ENCODE measurements at regions not wholly inside any gene's neighbourhood (a gene's known extent, or its start where the extent isn't known, plus 50 kb on each side); places are given as distances from the start of the nearest gene placed in this dataset.

GRCh38 chr2:7094231-7094741, 177.1 kb downstream of the RNF144A start:
- no peak for DNase-seq

- no peak for DNase-seq
Observed at GRCh38 chr2:7096726-7097352, 179.6 kb downstream of the RNF144A start.

GRCh38 chr2:7097353-7097895, 180.2 kb downstream of the RNF144A start:
- peak; percentile 74 to 89 (median 82) for DNase-seq

- no peak for DNase-seq
Observed at GRCh38 chr2:7098816-7099215, 181.6 kb downstream of the RNF144A start.

- DNase-seq: peak in 3 of 4 experiments; percentile 18 to 28 (median 28)
Observed at GRCh38 chr2:7099687-7100086, 182.5 kb downstream of the RNF144A start.

GRCh38 chr2:7102826-7103225, 185.6 kb downstream of the RNF144A start:
- no peak for DNase-seq

GRCh38 chr2:7108792-7109532, 191.8 kb downstream of the RNF144A start:
- no peak for DNase-seq

GRCh38 chr2:7109533-7109885, 192.3 kb downstream of the RNF144A start:
- no peak for DNase-seq

- peak in 3 of 4 experiments; percentile 4 to 28 (median 27) for DNase-seq
Observed at GRCh38 chr2:7111626-7112025, 194.4 kb downstream of the RNF144A start.

GRCh38 chr2:7115364-7115763, 198.2 kb downstream of the RNF144A start:
- DNase-seq: no peak

- DNase-seq: no peak
Observed at GRCh38 chr2:7115906-7116305, 198.7 kb downstream of the RNF144A start.

GRCh38 chr2:7116511-7116910, 199.3 kb downstream of the RNF144A start:
- no peak for DNase-seq

GRCh38 chr2:7117076-7117475, 199.9 kb downstream of the RNF144A start:
- no peak for DNase-seq

GRCh38 chr2:7118606-7119131, 201.5 kb downstream of the RNF144A start:
- no peak for DNase-seq

- peak; percentile 28 to 55 (median 44) for DNase-seq
Observed at GRCh38 chr2:7119132-7119835, 202.1 kb downstream of the RNF144A start.

- DNase-seq: no peak
Observed at GRCh38 chr2:7121851-7122250, 204.6 kb downstream of the RNF144A start.

- no peak for DNase-seq
Observed at GRCh38 chr2:7127156-7127555, 209.9 kb downstream of the RNF144A start.

GRCh38 chr2:7127687-7128086, 210.5 kb downstream of the RNF144A start:
- DNase-seq: no peak

GRCh38 chr2:7131261-7131660, 214.0 kb downstream of the RNF144A start:
- DNase-seq: no peak

- no peak for DNase-seq
Observed at GRCh38 chr2:7132753-7133152, 215.5 kb downstream of the RNF144A start.

GRCh38 chr2:7133521-7133920, 216.3 kb downstream of the RNF144A start:
- peak in 2 of 4 experiments; percentile 11 to 33 for DNase-seq

- DNase-seq: no peak
Observed at GRCh38 chr2:7140306-7140705, 223.1 kb downstream of the RNF144A start.

GRCh38 chr2:7145707-7146106, 228.5 kb downstream of the RNF144A start:
- DNase-seq: no peak

Measured in suppressor macrophage (primary cell).